ENCODE measurements at regions not wholly inside any gene's neighbourhood (a gene's known extent, or its start where the extent isn't known, plus 50 kb on each side); places are given as distances from the start of the nearest gene placed in this dataset.

DNA sequence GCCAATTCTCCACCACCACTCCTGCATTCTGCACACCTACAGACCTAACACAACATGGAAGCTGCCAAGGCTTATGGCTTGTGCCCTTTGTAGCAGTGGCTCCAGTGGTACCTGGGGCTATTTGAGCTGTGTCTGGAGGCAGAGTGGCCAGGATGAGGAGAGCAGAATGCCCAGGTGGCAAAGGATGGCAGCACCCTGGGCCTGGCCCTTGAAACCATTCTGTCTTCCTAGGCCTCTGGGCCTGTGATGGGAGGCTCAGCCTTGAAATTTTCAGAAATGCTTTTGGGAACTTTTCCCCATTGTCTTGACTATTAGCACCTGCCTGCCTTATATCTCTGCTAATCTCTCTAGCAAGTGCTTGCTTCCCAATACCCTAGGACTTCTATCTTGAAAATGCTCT lies 241.7 kb downstream of the TMEM167A start:
- TF ChIP-seq LEF1 (IDR thresholded peaks at IDR 0.05) (no peak), ZNF280A (IDR thresholded peaks at IDR 0.05; ENCODE audit: low read depth, partially characterized antibody) (no peak), CTCF (IDR thresholded peaks at IDR 0.05 in 2 of 3, conservative IDR thresholded peaks at IDR 0.05 in 1 of 3; ENCODE audit: insufficient read depth in 2 of 3, low read depth in 1 of 3, low read length in 3 of 3) (no peak), YY1 (IDR thresholded peaks at IDR 0.05; ENCODE audit: borderline replicate concordance in 1 of 3, control insufficient read depth in 1 of 3, extremely low read depth in 1 of 3, insufficient read depth in 3 of 3, insufficient read length in 1 of 3, insufficient replicate concordance in 2 of 3, low read depth in 1 of 3, low read length in 2 of 3) (no peak)
- TF ChIP-seq, protein P1, sequence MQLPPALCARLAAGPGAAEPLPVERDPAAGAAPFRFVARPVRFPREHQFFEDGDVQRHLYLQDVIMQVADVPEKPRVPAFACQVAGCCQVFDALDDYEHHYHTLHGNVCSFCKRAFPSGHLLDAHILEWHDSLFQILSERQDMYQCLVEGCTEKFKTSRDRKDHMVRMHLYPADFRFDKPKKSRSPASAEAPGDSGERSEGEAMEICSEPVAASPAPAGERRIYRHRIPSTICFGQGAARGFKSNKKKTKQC (CRISPR knock-in tag; IDR thresholded peaks at IDR 0.05), result no peak
